HEK293 (cell line): ENCODE measurements at regions not wholly inside any gene's neighbourhood (a gene's known extent, or its start where the extent isn't known, plus 50 kb on each side); places are given as distances from the start of the nearest gene placed in this dataset.

ENCODE experiments used
- CTCF ChIA-PET: fragments of 350-600 bp; formaldehyde crosslinking; extraction: SDS; loops from one replicate; lab custom pipeline; 2021; ENCODE audit warnings: antibody characterized with exemption; lab: Yijun Ruan, JAX
- POLR2A ChIA-PET: fragments of 300-600 bp; formaldehyde crosslinking; extraction: SDS; loops from one replicate; lab custom pipeline; 2020; ENCODE audit warnings: antibody characterized with exemption, inconsistent platforms; lab: Yijun Ruan, JAX
- H3K27ac ChIP-seq: fragments of 200-500 bp; sonication (Bioruptor generic); 2 replicates; pipeline ENCODE4 v1.5.1; 2014; ENCODE audit warnings: low read depth, low read length, control low read depth, inconsistent platforms; ENCODE audit errors: extremely low read depth
- H3K36me3 ChIP-seq, 2 experiments: fragments of 200-500 bp in 1 of 2; sonication (Bioruptor generic) in 1 of 2; 1 replicate in 1 of 2; 2 replicates in 1 of 2; pipeline ENCODE4 v1.5.1; 2014 to 2017; ENCODE audit warnings: inconsistent platforms in 2 of 2, low read length in 2 of 2; ENCODE audit not compliant: control insufficient read depth in 2 of 2, insufficient read depth in 1 of 2
- H3K4me1 ChIP-seq: fragments of 200-500 bp; sonication (Bioruptor generic); 2 replicates; pipeline ENCODE4 v1.5.1; 2014; ENCODE audit warnings: mild to moderate bottlenecking, low read length, inconsistent platforms; ENCODE audit not compliant: control insufficient read depth, insufficient read depth
- H3K4me3 ChIP-seq: 2 replicates; pipeline ENCODE4 v1.5.1; 2011; ENCODE audit warnings: low read depth, mild to moderate bottlenecking, control low read depth, low read length, moderate library complexity
- H3K9me3 ChIP-seq: fragments of 200-500 bp; sonication (Bioruptor generic); 2 replicates; pipeline ENCODE4 v1.5.1; 2014; ENCODE audit warnings: low read depth, low read length, inconsistent platforms; ENCODE audit not compliant: control insufficient read depth, insufficient read depth
- GLI2 ChIP-seq: fragments of 450-650 bp; formaldehyde crosslinking; IDR thresholded peaks from 2 replicates; pipeline ENCODE4; 2017; ENCODE audit warnings: missing biosample characterization, missing genetic modification characterization, low read depth, borderline replicate concordance
- TRIM28 ChIP-seq: IDR thresholded peaks from 2 replicates; pipeline ENCODE4 v1.6.1; 2011; ENCODE audit warnings: low read length, control low read depth, borderline replicate concordance
- YY1 ChIP-seq: fragments of 450-650 bp; formaldehyde crosslinking; IDR thresholded peaks from 2 replicates; pipeline ENCODE4 v1.5.1; 2018; ENCODE audit warnings: missing biosample characterization, missing genetic modification characterization
- ZEB2 ChIP-seq: fragments of 450-650 bp; formaldehyde crosslinking; IDR thresholded peaks from 2 replicates; pipeline ENCODE4 v1.5.1; 2016; ENCODE audit warnings: missing biosample characterization, missing genetic modification characterization
- ZNF146 ChIP-seq: fragments of 450-650 bp; formaldehyde crosslinking; IDR thresholded peaks from 2 replicates; pipeline ENCODE4 v1.5.1; 2016; ENCODE audit warnings: missing biosample characterization, missing genetic modification characterization
- ZNF24 ChIP-seq: fragments of 450-650 bp; formaldehyde crosslinking; IDR thresholded peaks from 2 replicates; pipeline ENCODE4 v1.5.1; 2016; ENCODE audit warnings: missing biosample characterization, missing genetic modification characterization
- ZNF311 ChIP-seq: fragments of 450-650 bp; formaldehyde crosslinking; IDR thresholded peaks from 2 replicates; pipeline ENCODE4 v1.5.1; 2017; ENCODE audit warnings: missing biosample characterization, missing genetic modification characterization, borderline replicate concordance
- ZNF48 ChIP-seq: fragments of 450-650 bp; formaldehyde crosslinking; IDR thresholded peaks from 2 replicates; pipeline ENCODE4 v1.5.1; 2016; ENCODE audit warnings: missing biosample characterization, missing genetic modification characterization
- ZNF521 ChIP-seq: fragments of 450-650 bp; formaldehyde crosslinking; IDR thresholded peaks from 2 replicates; pipeline ENCODE4 v1.5.1; 2017; ENCODE audit warnings: missing biosample characterization, mild to moderate bottlenecking, missing genetic modification characterization
- ZNF610 ChIP-seq: fragments of 450-650 bp; formaldehyde crosslinking; IDR thresholded peaks from 2 replicates; pipeline ENCODE4 v1.5.1; 2016; ENCODE audit warnings: missing biosample characterization, missing genetic modification characterization, borderline replicate concordance
- ZNF747 ChIP-seq: fragments of 450-650 bp; formaldehyde crosslinking; IDR thresholded peaks from 2 replicates; pipeline ENCODE4 v1.5.1; 2016; ENCODE audit warnings: missing biosample characterization, missing genetic modification characterization
- ZXDB ChIP-seq: fragments of 450-650 bp; formaldehyde crosslinking; IDR thresholded peaks from 2 replicates; pipeline ENCODE4 v1.5.1; 2016; ENCODE audit warnings: missing biosample characterization, missing genetic modification characterization
- TF ChIP-seq, protein P1 (sequence below): fragments of 450-650 bp; formaldehyde crosslinking; IDR thresholded peaks from 2 replicates; pipeline ENCODE4 v1.5.1; 2016; ENCODE audit warnings: missing biosample characterization, missing genetic modification characterization
- TF ChIP-seq, protein P2 (sequence below): fragments of 450-650 bp; formaldehyde crosslinking; conservative IDR thresholded peaks from 2 replicates; pipeline ENCODE4 v1.5.1; 2016; ENCODE audit warnings: low read depth, missing biosample characterization, missing genetic modification characterization
- TF ChIP-seq, protein P3 (sequence below): fragments of 450-650 bp; formaldehyde crosslinking; IDR thresholded peaks from 2 replicates; pipeline ENCODE4 v1.5.1; 2016; ENCODE audit warnings: missing biosample characterization, missing genetic modification characterization, low read depth
- TF ChIP-seq, protein P4 (sequence below): fragments of 450-650 bp; IDR thresholded peaks from 2 replicates; pipeline ENCODE4 v1.5.1; 2018; ENCODE audit warnings: missing biosample characterization, missing genetic modification characterization
- TF ChIP-seq, protein P5 (sequence below): sonication (generic); formaldehyde crosslinking; IDR thresholded peaks from 2 replicates; pipeline ENCODE4 v1.8.1; 2022; ENCODE audit warnings: mild to moderate bottlenecking, moderate library complexity, missing genetic modification reagents
- TF ChIP-seq, protein P6 (sequence below): IDR thresholded peaks from 2 replicates; pipeline ENCODE4 v1.6.1; 2011; ENCODE audit warnings: mild to moderate bottlenecking, low read depth, low read length, borderline replicate concordance
- TF ChIP-seq, protein P7 (sequence below): fragments of 450-650 bp; formaldehyde crosslinking; IDR thresholded peaks from 2 replicates; pipeline ENCODE4 v1.5.1; 2016; ENCODE audit warnings: missing biosample characterization, missing genetic modification characterization
- TF ChIP-seq, protein P8 (sequence below): fragments of 450-650 bp; formaldehyde crosslinking; IDR thresholded peaks from 2 replicates; pipeline ENCODE4 v1.5.1; 2016; ENCODE audit warnings: missing biosample characterization, missing genetic modification characterization

DNA sequence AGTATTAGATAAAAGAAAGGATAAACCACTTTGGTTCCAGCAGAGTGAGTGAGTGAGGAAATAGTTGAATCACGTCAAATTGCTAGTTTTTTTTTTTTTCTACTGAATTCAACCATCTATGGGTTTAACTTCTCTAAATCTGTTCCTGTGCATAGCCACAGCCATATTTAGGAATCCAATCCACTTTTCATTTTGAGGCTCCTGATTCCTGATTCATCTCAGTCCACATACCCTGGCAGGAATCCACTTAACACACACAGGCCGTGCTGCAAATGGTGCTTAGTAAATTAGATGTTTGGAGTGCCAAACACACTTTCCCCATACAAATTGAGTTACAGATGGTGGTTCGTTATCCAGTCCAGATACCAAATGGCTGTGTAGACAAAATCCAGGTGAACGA, 220.3 kb downstream of the ALDH8A1 start:
- CTCF ChIA-PET: no interaction called here

DNA sequence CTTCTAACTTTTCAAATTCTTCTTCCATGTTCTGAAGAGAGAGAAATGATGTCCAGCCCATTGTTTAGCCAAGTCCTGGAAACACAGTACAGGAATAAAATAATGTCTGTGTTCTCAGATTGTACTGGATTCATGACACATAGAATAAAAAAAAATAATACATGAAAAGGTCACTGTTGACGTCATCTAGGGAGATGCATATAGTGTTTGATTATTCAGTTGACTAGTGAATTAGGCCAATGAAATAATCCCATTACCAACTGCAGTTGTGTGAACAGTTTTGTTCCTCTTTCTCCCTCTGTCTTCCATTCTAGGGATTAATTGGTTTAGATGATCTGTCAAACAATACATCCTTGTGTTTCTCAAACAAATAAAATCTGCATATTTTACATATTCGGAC, 222.8 kb downstream of the ALDH8A1 start:
- H3K9me3 ChIP-seq: no peaks in the 10 kb centered on the region
- no peak overlapping the region for H3K4me3 ChIP-seq
- no peak overlapping the region for H3K27ac ChIP-seq
- H3K4me1 ChIP-seq: peaks cover 21% of the 10 kb centered on the region
- no peaks in the 10 kb centered on the region for H3K36me3 ChIP-seq
- CTCF ChIA-PET: interaction anchor here (0.6 to 1.9 kb wide), 2 partner anchors 13 to 481 kb away, joined by 4 to 5 read pairs; no protein-coding TSS in a partner anchor
- POLR2A ChIA-PET: no interaction called here
- TF ChIP-seq ZNF747 (tag by site-specific recombination) (no peak), ZNF146 (no peak), ZNF521 (tag by site-specific recombination) (no peak), ZNF48 (no peak), YY1 (tag by site-specific recombination) (no peak)
- TF ChIP-seq, protein P1, sequence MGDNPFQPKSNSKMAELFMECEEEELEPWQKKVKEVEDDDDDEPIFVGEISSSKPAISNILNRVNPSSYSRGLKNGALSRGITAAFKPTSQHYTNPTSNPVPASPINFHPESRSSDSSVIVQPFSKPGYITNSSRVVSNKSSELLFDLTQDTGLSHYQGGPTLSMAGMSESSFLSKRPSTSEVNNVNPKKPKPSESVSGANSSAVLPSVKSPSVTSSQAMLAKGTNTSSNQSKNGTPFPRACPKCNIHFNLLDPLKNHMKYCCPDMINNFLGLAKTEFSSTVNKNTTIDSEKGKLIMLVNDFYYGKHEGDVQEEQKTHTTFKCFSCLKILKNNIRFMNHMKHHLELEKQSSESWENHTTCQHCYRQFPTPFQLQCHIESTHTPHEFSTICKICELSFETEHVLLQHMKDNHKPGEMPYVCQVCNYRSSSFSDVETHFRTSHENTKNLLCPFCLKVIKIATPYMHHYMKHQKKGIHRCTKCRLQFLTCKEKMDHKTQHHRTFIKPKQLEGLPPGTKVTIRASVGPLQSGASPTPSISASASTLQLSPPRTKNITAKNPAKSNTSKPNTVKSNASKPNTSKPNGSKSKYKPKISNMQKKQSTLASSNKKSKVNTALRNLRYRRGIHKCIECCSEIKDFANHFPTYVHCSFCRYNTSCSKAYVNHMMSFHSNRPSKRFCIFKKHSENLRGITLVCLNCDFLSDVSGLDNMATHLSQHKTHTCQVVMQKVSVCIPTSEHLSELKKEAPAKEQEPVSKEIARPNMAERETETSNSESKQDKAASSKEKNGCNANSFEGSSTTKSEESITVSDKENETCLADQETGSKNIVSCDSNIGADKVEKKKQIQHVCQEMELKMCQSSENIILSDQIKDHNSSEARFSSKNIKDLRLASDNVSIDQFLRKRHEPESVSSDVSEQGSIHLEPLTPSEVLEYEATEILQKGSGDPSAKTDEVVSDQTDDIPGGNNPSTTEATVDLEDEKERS (tag by site-specific recombination): no peak
- TF ChIP-seq, protein P2, sequence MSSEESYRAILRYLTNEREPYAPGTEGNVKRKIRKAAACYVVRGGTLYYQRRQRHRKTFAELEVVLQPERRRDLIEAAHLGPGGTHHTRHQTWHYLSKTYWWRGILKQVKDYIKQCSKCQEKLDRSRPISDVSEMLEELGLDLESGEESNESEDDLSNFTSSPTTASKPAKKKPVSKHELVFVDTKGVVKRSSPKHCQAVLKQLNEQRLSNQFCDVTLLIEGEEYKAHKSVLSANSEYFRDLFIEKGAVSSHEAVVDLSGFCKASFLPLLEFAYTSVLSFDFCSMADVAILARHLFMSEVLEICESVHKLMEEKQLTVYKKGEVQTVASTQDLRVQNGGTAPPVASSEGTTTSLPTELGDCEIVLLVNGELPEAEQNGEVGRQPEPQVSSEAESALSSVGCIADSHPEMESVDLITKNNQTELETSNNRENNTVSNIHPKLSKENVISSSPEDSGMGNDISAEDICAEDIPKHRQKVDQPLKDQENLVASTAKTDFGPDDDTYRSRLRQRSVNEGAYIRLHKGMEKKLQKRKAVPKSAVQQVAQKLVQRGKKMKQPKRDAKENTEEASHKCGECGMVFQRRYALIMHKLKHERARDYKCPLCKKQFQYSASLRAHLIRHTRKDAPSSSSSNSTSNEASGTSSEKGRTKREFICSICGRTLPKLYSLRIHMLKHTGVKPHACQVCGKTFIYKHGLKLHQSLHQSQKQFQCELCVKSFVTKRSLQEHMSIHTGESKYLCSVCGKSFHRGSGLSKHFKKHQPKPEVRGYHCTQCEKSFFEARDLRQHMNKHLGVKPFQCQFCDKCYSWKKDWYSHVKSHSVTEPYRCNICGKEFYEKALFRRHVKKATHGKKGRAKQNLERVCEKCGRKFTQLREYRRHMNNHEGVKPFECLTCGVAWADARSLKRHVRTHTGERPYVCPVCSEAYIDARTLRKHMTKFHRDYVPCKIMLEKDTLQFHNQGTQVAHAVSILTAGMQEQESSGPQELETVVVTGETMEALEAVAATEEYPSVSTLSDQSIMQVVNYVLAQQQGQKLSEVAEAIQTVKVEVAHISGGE: no peak
- TF ChIP-seq, protein P3, sequence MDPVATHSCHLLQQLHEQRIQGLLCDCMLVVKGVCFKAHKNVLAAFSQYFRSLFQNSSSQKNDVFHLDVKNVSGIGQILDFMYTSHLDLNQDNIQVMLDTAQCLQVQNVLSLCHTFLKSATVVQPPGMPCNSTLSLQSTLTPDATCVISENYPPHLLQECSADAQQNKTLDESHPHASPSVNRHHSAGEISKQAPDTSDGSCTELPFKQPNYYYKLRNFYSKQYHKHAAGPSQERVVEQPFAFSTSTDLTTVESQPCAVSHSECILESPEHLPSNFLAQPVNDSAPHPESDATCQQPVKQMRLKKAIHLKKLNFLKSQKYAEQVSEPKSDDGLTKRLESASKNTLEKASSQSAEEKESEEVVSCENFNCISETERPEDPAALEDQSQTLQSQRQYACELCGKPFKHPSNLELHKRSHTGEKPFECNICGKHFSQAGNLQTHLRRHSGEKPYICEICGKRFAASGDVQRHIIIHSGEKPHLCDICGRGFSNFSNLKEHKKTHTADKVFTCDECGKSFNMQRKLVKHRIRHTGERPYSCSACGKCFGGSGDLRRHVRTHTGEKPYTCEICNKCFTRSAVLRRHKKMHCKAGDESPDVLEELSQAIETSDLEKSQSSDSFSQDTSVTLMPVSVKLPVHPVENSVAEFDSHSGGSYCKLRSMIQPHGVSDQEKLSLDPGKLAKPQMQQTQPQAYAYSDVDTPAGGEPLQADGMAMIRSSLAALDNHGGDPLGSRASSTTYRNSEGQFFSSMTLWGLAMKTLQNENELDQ (tag by site-specific recombination): no peak
- TF ChIP-seq, protein P4, sequence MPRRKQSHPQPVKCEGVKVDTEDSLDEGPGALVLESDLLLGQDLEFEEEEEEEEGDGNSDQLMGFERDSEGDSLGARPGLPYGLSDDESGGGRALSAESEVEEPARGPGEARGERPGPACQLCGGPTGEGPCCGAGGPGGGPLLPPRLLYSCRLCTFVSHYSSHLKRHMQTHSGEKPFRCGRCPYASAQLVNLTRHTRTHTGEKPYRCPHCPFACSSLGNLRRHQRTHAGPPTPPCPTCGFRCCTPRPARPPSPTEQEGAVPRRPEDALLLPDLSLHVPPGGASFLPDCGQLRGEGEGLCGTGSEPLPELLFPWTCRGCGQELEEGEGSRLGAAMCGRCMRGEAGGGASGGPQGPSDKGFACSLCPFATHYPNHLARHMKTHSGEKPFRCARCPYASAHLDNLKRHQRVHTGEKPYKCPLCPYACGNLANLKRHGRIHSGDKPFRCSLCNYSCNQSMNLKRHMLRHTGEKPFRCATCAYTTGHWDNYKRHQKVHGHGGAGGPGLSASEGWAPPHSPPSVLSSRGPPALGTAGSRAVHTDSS (tag by site-specific recombination): no peak
- TF ChIP-seq, protein P5, sequence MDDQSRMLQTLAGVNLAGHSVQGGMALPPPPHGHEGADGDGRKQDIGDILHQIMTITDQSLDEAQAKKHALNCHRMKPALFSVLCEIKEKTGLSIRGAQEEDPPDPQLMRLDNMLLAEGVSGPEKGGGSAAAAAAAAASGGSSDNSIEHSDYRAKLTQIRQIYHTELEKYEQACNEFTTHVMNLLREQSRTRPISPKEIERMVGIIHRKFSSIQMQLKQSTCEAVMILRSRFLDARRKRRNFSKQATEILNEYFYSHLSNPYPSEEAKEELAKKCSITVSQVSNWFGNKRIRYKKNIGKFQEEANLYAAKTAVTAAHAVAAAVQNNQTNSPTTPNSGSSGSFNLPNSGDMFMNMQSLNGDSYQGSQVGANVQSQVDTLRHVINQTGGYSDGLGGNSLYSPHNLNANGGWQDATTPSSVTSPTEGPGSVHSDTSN (CRISPR knock-in tag): no peak

More for the DNA sequence above, 220.3 kb downstream of the ALDH8A1 start:
- Histone ChIP-seq H3K4me3 (no peak overlapping the region), H3K9me3 (no peaks in the 10 kb centered on the region), H3K36me3 (no peaks in the 10 kb centered on the region), H3K27ac (no peak overlapping the region), H3K4me1 (0 out of 2 replicates have a peak, but pooled peaks cover under 1% of the 10 kb centered on the region)
- TF ChIP-seq ZNF311 (tag by site-specific recombination) (no peak), TRIM28 (no peak), ZEB2 (tag by site-specific recombination) (no peak), ZNF24 (tag by site-specific recombination) (no peak), ZNF610 (tag by site-specific recombination) (no peak), GLI2 (tag by site-specific recombination) (no peak), ZXDB (tag by site-specific recombination) (no peak)
- TF ChIP-seq, protein P6, sequence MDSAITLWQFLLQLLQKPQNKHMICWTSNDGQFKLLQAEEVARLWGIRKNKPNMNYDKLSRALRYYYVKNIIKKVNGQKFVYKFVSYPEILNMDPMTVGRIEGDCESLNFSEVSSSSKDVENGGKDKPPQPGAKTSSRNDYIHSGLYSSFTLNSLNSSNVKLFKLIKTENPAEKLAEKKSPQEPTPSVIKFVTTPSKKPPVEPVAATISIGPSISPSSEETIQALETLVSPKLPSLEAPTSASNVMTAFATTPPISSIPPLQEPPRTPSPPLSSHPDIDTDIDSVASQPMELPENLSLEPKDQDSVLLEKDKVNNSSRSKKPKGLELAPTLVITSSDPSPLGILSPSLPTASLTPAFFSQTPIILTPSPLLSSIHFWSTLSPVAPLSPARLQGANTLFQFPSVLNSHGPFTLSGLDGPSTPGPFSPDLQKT: no peak
- TF ChIP-seq, protein P7, sequence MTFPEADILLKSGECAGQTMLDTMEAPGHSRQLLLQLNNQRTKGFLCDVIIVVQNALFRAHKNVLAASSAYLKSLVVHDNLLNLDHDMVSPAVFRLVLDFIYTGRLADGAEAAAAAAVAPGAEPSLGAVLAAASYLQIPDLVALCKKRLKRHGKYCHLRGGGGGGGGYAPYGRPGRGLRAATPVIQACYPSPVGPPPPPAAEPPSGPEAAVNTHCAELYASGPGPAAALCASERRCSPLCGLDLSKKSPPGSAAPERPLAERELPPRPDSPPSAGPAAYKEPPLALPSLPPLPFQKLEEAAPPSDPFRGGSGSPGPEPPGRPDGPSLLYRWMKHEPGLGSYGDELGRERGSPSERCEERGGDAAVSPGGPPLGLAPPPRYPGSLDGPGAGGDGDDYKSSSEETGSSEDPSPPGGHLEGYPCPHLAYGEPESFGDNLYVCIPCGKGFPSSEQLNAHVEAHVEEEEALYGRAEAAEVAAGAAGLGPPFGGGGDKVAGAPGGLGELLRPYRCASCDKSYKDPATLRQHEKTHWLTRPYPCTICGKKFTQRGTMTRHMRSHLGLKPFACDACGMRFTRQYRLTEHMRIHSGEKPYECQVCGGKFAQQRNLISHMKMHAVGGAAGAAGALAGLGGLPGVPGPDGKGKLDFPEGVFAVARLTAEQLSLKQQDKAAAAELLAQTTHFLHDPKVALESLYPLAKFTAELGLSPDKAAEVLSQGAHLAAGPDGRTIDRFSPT (tag by site-specific recombination): no peak
- TF ChIP-seq, protein P8, sequence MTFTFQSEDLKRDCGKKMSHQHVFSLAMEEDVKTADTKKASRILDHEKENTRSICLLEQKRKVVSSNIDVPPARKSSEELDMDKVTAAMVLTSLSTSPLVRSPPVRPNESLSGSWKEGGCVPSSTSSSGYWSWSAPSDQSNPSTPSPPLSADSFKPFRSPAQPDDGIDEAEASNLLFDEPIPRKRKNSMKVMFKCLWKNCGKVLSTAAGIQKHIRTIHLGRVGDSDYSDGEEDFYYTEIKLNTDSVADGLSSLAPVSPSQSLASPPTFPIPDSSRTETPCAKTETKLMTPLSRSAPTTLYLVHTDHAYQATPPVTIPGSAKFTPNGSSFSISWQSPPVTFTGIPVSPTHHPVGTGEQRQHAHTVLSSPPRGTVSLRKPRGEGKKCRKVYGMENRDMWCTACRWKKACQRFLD (tag by site-specific recombination): no peak
- POLR2A ChIA-PET: no interaction called here
